Esophagus (tissue), 2 donors: ENCODE measurements at regions not wholly inside any gene's neighbourhood (a gene's known extent, or its start where the extent isn't known, plus 50 kb on each side); places are given as distances from the start of the nearest gene placed in this dataset.

Source experiments
- H3K27ac ChIP-seq, 2 donors: one replicate each; pipeline ENCODE4 v1.5.1; 2013; ENCODE audit warnings: low read depth in 2 of 2, mild to moderate bottlenecking in 2 of 2, inconsistent platforms in 1 of 2, low read length in 1 of 2, moderate library complexity in 1 of 2
- H3K27me3 ChIP-seq, 2 donors: one replicate each; pipeline ENCODE4 v1.6.1; 2013; ENCODE audit warnings: low read length in 2 of 2, control low read depth in 1 of 2, mild to moderate bottlenecking in 1 of 2; ENCODE audit not compliant: insufficient read depth in 2 of 2, control insufficient read depth in 1 of 2
- H3K36me3 ChIP-seq, 2 donors: one replicate each; pipeline ENCODE4 v1.6.1; 2013; ENCODE audit warnings: low read length in 1 of 2; ENCODE audit not compliant: control insufficient read depth in 2 of 2, insufficient read depth in 2 of 2
- H3K4me1 ChIP-seq, 2 donors: one replicate each; pipeline ENCODE4 v1.6.1; 2013; ENCODE audit warnings: low read length in 1 of 2; ENCODE audit not compliant: control insufficient read depth in 2 of 2, insufficient read depth in 2 of 2
- H3K4me3 ChIP-seq, 2 donors: one replicate each; pipeline ENCODE4 v1.5.1; 2013; ENCODE audit warnings: low read length in 2 of 2, mild to moderate bottlenecking in 2 of 2, low read depth in 1 of 2, moderate library complexity in 1 of 2
- H3K9me3 ChIP-seq, 2 donors: one replicate each; pipeline ENCODE4 v1.6.1; 2013; ENCODE audit warnings: mild to moderate bottlenecking in 2 of 2, low read depth in 1 of 2, low read length in 1 of 2, moderate library complexity in 1 of 2; ENCODE audit not compliant: control insufficient read depth in 2 of 2, insufficient read depth in 1 of 2
- WGBS, 2 donors: extraction: QIAGEN DNeasy Blood & Tissue Kit; methylation state at CpG; one replicate each; pipeline ENCODE4 v1.1.7; 2013; 5-methylcytosine and 5-hydroxymethylcytosine counted together
- donor health status: healthy with polysubstance abuse.
- donor health status: Bipolar disorder and iron deficiency.

GRCh38 chr13:30044932-30045331 is 194.5 kb upstream of the UBL3 start:
- no peaks in the 10 kb centered on the region for H3K27me3 ChIP-seq
- H3K4me3 ChIP-seq: no peak overlapping the region
- no peaks in the 10 kb centered on the region for H3K36me3 ChIP-seq
- WGBS, 2 donors: 60 to 64% methylated on average over 1 of the region's 1 CpG
- no peaks in the 10 kb centered on the region for H3K9me3 ChIP-seq
- H3K27ac ChIP-seq: no peak overlapping the region
- peaks cover 0 to 3% of the 10 kb centered on the region in 2 donors for H3K4me1 ChIP-seq

- Histone ChIP-seq H3K36me3 (no peaks in the 10 kb centered on the region), H3K27me3 (no peaks in the 10 kb centered on the region), H3K4me3 (no peak overlapping the region), H3K9me3 (no peaks in the 10 kb centered on the region), H3K4me1 (peaks cover 0 to 3% of the 10 kb centered on the region in 2 donors), H3K27ac (no peak overlapping the region)
Measured at GRCh38 chr13:30043631-30043925, 193.2 kb upstream of the UBL3 start.

- Histone ChIP-seq H3K4me1 (peaks cover 0 to 3% of the 10 kb centered on the region in 2 donors), H3K4me3 (no peak overlapping the region), H3K27ac (no peak overlapping the region), H3K9me3 (no peaks in the 10 kb centered on the region), H3K36me3 (no peaks in the 10 kb centered on the region), H3K27me3 (no peaks in the 10 kb centered on the region)
- 92 to 93% methylated on average over 5 of the region's 5 CpGs for WGBS, 2 donors
Measured at GRCh38 chr13:30042891-30043630, 192.6 kb upstream of the UBL3 start.

GRCh38 chr13:30042272-30042671 is 191.9 kb upstream of the UBL3 start:
- H3K27me3 ChIP-seq: no peaks in the 10 kb centered on the region
- no peaks in the 10 kb centered on the region for H3K9me3 ChIP-seq
- whole genome bisulfite sequencing, 2 donors: 82 to 89% methylated on average over 3 of the region's 3 CpGs
- H3K36me3 ChIP-seq: no peaks in the 10 kb centered on the region
- H3K27ac ChIP-seq: no peak overlapping the region
- no peak overlapping the region for H3K4me3 ChIP-seq
- H3K4me1 ChIP-seq: peaks cover 0 to 3% of the 10 kb centered on the region in 2 donors

GRCh38 chr13:30039511-30039911 is 189.1 kb upstream of the UBL3 start:
- H3K36me3 ChIP-seq: no peaks in the 10 kb centered on the region
- no peaks in the 10 kb centered on the region for H3K9me3 ChIP-seq
- no peak overlapping the region for H3K27ac ChIP-seq
- no peak overlapping the region for H3K4me3 ChIP-seq
- WGBS, 2 donors: 38 to 57% methylated on average over 3 of the region's 3 CpGs
- H3K27me3 ChIP-seq: no peaks in the 10 kb centered on the region
- no peaks in the 10 kb centered on the region for H3K4me1 ChIP-seq

GRCh38 chr13:30038884-30039283 is 188.5 kb upstream of the UBL3 start:
- H3K4me3 ChIP-seq: no peak overlapping the region
- WGBS, 2 donors: 19 to 28% methylated on average over 4 of the region's 4 CpGs
- no peaks in the 10 kb centered on the region for H3K9me3 ChIP-seq
- no peaks in the 10 kb centered on the region for H3K36me3 ChIP-seq
- no peak overlapping the region for H3K27ac ChIP-seq
- H3K4me1 ChIP-seq: no peaks in the 10 kb centered on the region
- H3K27me3 ChIP-seq: no peaks in the 10 kb centered on the region

- no peak overlapping the region for H3K27ac ChIP-seq
- H3K36me3 ChIP-seq: no peaks in the 10 kb centered on the region
- no peaks in the 10 kb centered on the region for H3K9me3 ChIP-seq
- H3K4me3 ChIP-seq: no peak overlapping the region
- H3K27me3 ChIP-seq: no peaks in the 10 kb centered on the region
- 90 to 93% methylated on average over 4 of the region's 4 CpGs for WGBS, 2 donors
- H3K4me1 ChIP-seq: no peaks in the 10 kb centered on the region
Measured at GRCh38 chr13:30037766-30038165, 187.3 kb upstream of the UBL3 start.

- H3K27me3 ChIP-seq: no peaks in the 10 kb centered on the region
Measured at GRCh38 chr13:30037306-30037705, 186.9 kb upstream of the UBL3 start.

GRCh38 chr13:30034458-30034795 is 184.0 kb upstream of the UBL3 start:
- Histone ChIP-seq H3K27ac (no peak overlapping the region), H3K4me1 (no peaks in the 10 kb centered on the region), H3K4me3 (no peak overlapping the region), H3K9me3 (no peaks in the 10 kb centered on the region), H3K27me3 (no peaks in the 10 kb centered on the region), H3K36me3 (no peaks in the 10 kb centered on the region)
- 82 to 86% methylated on average over 3 of the region's 3 CpGs for WGBS, 2 donors

More at GRCh38 chr13:30037306-30037705, 186.9 kb upstream of the UBL3 start:
- 64 to 69% methylated on average over 6 of the region's 6 CpGs for WGBS, 2 donors
- no peak overlapping the region for H3K27ac ChIP-seq
- H3K36me3 ChIP-seq: no peaks in the 10 kb centered on the region
- no peaks in the 10 kb centered on the region for H3K9me3 ChIP-seq
- H3K4me1 ChIP-seq: no peaks in the 10 kb centered on the region
- no peak overlapping the region for H3K4me3 ChIP-seq

- Histone ChIP-seq H3K27ac (no peak overlapping the region), H3K27me3 (no peaks in the 10 kb centered on the region), H3K9me3 (no peaks in the 10 kb centered on the region), H3K4me3 (no peak overlapping the region), H3K36me3 (no peaks in the 10 kb centered on the region), H3K4me1 (no peaks in the 10 kb centered on the region)
- 62 to 69% methylated on average over 6 of the region's 6 CpGs for WGBS, 2 donors
Measured at GRCh38 chr13:30033681-30034457, 183.5 kb upstream of the UBL3 start.
